IPS DF 4.7 (cell line): ENCODE measurements at regions not wholly inside any gene's neighbourhood (a gene's known extent, or its start where the extent isn't known, plus 50 kb on each side); places are given as distances from the start of the nearest gene placed in this dataset.

Experiments used
- DNase-seq: peaks from one replicate; pipeline ENCODE4 v3.0.0-alpha.2; 2013; ENCODE audit warnings: low spot score; ENCODE audit errors: extremely low read depth

GRCh38 chrX:39327255-39327654 lies 526.0 kb downstream of the MID1IP1 start:
- DNase-seq = no peak

GRCh38 chrX:39327705-39328104 lies 526.4 kb downstream of the MID1IP1 start:
- no peak for DNase-seq

- DNase-seq = no peak
These were observed 527.4 kb downstream of the MID1IP1 start for GRCh38 chrX:39328661-39329060.

- no peak for DNase-seq
These were observed 529.9 kb downstream of the MID1IP1 start for GRCh38 chrX:39331082-39331704.

GRCh38 chrX:39333451-39333850 lies 532.2 kb downstream of the MID1IP1 start:
- no peak for DNase-seq

GRCh38 chrX:39335513-39336235 lies 534.4 kb downstream of the MID1IP1 start:
- no peak for DNase-seq

- DNase-seq = no peak
These were observed 535.5 kb downstream of the MID1IP1 start for GRCh38 chrX:39336671-39337311.

- DNase-seq = no peak
These were observed 536.2 kb downstream of the MID1IP1 start for GRCh38 chrX:39337451-39337850.

GRCh38 chrX:39338583-39338982 lies 537.3 kb downstream of the MID1IP1 start:
- DNase-seq = no peak

GRCh38 chrX:39356119-39356807 lies 555.0 kb downstream of the MID1IP1 start:
- DNase-seq = no peak

GRCh38 chrX:39360101-39360500 lies 558.8 kb downstream of the MID1IP1 start:
- DNase-seq = no peak

- DNase-seq = no peak
These were observed 560.5 kb downstream of the MID1IP1 start for GRCh38 chrX:39361736-39362135.

- no peak for DNase-seq
These were observed 566.2 kb downstream of the MID1IP1 start for GRCh38 chrX:39367416-39367815.

GRCh38 chrX:39372115-39372514 lies 570.9 kb downstream of the MID1IP1 start:
- DNase-seq = no peak

GRCh38 chrX:39377157-39377556 lies 575.9 kb downstream of the MID1IP1 start:
- no peak for DNase-seq

- DNase-seq = no peak
These were observed 576.5 kb downstream of the MID1IP1 start for GRCh38 chrX:39377773-39378172.

- no peak for DNase-seq
These were observed 580.2 kb downstream of the MID1IP1 start for GRCh38 chrX:39381422-39381821.

GRCh38 chrX:39384996-39385395 lies 583.7 kb downstream of the MID1IP1 start:
- no peak for DNase-seq

GRCh38 chrX:39388730-39389129 lies 587.5 kb downstream of the MID1IP1 start:
- DNase-seq = no peak

GRCh38 chrX:39396358-39396995 lies 595.2 kb downstream of the MID1IP1 start:
- DNase-seq = no peak

- no peak for DNase-seq
These were observed 596.4 kb downstream of the MID1IP1 start for GRCh38 chrX:39397561-39398199.
